Muscle of arm (tissue), 1 donor: ENCODE measurements at regions not wholly inside any gene's neighbourhood (a gene's known extent, or its start where the extent isn't known, plus 50 kb on each side); places are given as distances from the start of the nearest gene placed in this dataset.
A peak's percentile ranks its signal among the peaks of the same experiment; 100 is the strongest.

ENCODE experiments used
- DNase-seq: peaks from one replicate; pipeline ENCODE4 v3.0.0-alpha.2; 2013

DNA sequence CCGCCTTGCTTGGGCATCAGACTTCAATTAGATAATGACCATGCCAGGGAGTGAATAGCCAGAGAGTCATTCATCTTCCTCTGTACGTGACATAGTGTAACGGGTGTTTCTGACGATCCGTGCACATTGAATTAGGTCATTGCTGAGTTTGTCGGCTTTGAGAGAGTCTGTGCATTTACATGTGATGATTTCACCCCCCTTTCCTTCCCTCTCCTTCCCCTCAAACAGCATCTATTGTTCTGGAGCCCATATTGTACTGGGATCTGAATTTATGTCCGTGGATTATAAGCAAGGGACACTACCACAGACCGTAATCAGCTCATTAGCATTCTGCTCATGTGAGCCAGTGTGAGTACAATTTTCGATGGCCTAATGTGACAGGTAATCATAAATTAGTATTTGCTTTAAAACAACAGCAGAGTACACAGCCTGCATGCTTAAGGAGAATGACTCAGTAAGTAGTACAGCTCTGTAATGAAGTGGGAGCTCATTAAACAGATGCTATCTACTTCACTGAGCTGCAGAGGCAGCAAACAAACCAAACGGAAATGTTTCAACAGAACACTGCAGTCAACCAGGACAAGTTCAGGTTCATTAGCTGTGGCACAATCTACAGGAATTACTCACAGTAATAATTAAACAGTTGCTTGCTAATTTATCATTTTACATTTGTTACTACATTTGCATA, 302.1 kb downstream of the CSNK1G3 start:
- DNase-seq = no peak

DNA sequence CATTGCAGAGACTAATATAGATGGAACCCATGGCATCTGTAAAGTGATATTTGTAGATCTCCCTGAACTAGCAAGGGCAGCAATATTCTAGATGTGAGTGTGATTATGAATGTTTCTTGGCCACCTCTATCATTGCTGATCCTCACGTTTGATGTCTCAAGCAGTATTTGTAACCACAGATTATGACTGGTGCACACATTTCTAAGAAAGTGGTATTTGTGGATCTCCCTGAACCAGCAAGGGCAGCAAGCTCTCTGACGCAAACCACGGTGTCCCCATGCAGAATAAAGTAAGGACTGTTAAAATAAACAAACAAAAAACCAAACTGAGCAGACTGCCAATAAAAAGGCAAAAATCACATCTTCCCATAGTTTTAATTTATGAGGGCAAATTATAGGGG, 301.3 kb downstream of the CSNK1G3 start:
- DNase-seq = no peak

DNA sequence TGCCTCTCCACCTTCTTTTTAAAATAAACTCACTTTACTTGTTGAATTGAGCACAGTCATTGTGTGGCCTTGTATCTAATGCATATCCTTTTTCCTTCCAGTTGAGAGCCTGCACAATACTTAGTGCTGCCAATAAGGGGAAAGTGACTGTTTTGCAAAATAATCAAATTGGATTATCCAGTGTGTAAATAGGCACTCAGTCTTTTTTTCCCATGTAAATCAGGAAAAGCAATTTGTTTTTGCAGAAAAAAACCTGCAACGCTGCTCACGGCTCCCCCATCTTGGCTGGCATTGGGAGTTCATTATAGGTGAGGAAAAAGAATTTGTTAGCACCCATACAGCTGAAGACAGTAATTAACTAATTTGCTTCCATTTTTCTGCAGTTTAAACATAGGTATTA, 299.9 kb downstream of the CSNK1G3 start:
- DNase-seq = no peak

DNA sequence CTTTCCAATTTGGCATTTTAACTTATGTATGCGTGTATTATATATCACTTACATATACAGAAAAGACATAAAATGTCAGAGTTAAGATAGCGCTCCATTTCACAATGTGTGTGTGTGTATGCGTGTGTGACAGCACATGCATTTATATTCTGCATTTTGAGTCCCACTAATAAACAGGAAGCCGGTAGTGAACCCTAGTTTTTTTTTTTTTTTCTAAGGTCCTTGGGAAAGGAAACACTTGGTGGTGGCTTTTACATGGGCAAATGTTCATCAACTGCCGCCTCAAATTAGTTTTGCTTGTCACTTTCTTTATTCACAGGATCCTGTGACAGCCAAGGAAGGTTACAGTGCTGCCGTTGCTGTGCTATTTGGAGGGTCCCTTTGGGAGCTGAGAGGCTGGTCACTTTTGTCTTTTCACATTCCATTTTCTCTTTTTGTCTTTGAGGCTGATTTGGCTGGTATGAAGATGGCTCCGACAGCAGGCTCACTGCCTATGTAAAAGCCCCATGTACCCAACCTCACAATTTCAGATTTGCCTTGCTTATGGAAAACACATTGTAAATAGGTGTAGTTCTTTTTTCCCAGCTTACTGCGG, 298.9 kb downstream of the CSNK1G3 start:
- no peak for DNase-seq

DNA sequence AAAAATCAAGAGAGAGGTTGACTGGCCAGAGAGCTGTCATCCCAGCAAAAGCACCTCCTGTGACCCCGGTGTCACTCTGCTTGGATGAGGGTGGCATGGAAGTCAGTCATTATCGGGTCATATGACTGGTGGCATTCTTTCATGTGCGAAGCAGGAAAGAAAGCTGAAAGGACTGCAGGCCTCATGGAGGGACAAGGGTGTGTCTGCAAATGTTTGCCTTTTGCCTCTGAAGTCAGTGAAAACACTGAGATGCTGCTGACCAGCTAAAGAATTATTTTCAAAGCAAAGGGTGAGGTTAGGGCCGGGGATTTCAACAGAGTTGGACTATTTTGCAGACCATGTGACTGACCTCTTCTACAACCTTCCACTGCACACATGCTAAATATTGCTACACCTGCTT, 298.3 kb downstream of the CSNK1G3 start:
- no peak for DNase-seq

DNA sequence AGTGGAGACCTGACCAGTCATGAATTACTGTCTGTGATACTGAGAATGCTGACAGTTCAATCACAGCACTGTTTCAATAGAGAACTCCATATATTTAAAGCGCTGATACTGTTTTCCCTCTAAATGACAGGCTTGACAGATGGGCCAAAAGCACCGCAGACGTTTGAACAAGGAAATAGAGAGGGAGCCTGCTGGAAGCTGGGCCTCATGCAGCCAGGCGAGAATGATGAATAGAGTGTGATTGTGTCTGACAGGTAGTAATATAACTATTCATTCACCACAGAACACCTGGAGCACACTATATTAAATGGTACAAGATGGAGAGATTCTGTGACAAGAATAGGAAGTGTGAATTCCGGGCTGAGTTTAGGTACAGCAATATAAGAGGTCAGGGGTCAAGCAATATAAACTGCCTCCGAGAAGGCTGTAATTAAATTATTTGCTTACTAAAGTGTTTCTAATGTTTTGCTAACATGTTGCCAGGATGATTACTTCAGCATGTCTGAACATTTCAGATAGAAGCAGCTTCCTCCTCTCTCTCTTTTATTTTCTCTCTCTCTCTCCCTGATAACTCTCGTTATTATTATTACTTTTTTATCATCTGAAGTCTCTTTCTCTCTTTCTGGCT, 297.7 kb downstream of the CSNK1G3 start:
- DNase-seq = no peak

DNA sequence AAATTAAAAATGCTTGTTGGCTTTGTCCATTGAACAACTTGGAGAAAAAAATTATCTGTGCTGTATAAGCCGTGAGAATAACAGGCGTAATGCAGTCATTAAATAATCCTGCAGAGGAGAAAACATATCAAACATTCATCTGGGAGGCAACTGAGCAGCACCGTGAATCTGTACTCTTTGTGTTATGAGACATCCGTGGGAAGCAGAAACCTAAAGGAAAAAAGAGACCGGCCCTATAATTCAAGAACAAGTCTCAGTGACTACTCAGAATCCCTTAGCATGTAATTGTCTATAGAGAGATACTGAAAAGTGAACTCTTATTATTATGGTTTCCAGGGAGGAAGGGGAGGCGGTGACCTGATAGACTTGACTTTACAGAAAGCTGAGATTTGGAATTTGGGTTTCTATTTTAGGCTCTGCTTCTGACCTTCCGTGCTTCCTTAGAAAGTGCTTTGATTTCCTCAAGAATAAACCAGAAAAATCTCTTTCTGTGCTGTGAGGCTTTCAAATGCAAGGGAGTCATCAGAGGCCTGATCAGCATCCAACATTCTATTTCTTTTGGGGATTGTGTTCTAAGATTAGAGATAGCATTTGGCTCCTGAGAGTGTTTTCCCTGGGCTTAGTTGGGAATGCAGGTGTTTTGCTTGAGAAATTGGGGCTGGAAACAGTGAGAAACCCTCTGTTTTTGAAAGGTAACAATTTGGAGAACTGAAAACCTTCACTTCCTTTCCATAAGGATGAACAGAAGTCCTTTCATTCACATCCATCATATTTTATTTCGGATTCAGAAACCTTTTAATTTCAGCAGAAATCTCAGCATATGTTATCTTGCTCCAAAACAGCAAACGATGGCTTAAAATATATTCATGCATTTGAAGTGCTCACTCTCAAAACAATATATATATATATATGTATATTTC, 296.7 kb downstream of the CSNK1G3 start:
- DNase-seq = no peak

DNA sequence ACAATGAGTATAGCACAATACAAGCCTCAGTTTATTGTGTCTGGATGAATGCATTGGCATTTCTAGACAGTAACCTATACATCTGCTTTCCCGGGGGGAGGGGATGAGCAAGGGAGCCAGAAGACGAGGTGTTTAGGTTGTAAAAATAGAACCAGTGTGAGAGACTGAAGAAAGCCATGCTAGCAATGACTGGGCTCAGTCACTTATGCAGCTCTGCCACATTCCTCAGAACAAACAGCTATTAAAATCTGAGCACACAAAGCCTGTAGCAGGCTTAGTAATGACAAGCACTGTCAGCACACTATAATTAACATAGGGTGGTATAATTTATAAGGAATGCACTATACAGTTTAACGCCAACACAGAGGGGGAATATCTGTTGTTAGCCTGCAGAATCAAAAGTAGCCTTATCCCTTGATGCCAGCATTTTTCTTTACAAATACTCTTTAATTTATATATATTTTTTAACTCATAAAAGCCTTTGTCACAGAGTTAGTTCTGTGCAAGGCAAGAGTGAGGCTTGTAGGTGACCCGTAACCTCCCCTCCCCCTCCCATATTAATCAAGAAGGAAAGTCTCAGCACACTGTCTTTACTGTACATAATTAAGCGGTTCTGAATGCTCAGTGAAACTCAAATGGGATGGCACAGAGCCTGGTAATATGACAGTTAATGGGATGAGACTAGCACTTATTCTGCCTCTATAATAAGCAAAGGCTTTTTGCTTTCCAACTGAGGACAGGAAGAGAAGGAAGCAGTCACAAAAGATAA, 295.4 kb downstream of the CSNK1G3 start:
- DNase-seq = no peak

DNA sequence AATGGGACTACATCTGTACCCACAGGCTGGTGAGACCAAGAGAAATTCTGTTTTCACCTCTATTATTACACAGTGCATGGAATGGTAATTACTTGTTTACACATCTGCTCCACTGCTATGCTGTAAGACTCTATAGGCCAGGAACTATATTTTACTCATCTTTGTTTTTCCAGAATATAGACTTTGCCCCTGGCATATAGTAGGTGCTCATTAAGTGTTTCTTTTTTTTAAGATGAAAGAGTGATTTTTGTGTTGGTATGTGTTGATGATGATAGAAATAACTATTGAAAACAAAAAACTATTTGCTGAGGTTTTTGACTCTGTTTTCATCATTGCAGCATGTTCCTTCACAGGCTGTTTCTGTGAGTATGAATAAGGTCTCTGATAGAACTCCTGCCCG, 294.7 kb downstream of the CSNK1G3 start:
- DNase-seq = no peak

DNA sequence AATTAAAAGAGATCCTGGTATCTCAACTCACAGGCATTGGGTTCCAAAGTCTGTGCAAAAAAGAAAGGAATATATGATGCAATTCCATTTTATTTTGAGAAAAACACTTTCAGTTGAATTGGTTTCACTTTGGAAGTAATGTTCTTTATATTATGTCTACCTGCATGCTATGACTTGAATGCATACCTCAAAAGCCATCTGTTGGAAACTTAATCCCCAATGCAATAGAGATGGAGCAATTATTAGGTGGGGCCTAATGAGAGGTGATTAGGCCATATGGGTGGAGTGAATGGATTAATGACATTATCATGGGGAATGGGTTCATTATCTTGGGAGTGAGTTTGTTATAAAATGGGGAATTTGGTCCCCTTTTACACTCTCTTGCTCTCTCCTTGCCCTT, 293.3 kb downstream of the CSNK1G3 start:
- no peak for DNase-seq

DNA sequence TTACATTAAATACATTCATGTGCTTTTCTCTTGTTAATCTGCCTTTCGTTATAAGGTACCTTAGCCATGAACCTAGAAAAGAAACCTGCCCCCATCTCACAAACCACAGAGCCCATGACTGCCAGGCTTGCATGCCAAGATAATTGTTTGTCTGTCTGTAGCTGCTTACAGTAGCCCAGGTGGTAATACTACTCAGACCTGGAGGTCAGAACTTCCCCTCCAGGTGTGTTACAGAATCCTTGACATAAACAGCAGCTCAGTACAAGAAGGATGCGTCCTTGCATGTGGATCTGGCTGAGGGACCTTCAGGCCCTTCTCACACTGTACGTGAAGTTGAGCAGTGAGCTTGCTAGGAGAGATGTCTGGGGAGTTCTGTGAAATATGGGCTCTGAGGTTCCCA, 291.4 kb downstream of the CSNK1G3 start:
- DNase-seq = no peak

DNA sequence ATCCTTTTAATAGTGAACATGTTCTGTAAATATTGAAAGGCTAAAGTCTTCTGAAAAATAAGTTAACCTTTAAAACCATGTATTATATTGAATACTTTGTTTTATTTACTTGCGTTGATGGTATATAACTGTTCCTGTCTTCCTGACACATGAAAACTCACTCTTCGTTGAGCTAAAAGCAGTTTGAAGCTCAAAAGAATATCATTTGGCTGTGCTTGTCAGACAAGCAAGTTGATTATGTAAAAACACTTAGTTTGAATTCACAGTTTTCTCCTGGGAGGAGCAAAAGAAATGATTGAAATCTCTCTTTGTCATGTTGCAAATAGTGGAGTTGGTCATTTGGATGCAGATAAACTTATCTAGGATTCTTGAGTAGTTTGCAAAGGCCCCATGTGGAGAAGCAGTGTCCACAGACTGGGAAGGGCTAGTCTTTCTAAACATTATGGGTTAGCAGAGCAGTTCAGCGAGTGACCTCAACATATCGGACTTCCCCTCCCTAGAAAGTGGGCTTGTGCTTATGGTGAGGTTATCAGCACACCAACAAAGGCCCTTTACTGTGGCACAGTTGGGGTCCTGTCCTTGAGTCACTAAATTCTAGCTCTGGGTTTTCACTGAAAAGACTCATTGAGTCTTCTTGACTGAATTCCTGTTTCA, 290.4 kb downstream of the CSNK1G3 start:
- DNase-seq = no peak

DNA sequence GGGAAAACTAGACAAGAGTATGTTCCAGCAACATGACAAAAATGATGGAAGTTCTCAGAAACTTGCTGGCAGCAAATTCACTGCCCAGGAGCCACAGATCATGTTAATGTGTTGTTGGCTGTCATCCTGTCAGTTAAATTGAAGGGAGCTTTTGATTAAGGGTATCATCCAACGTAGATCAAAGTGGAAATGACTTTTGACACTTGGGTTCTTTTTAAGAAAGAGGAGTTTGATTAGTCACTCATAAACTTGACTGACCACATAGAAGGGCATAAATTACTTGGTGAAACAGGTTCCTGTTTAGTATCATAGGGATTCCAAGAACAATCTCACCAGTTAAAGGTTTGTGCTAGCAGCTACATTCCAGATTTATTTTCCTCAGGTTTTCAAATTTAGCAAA, 288.7 kb downstream of the CSNK1G3 start:
- DNase-seq = no peak

DNA sequence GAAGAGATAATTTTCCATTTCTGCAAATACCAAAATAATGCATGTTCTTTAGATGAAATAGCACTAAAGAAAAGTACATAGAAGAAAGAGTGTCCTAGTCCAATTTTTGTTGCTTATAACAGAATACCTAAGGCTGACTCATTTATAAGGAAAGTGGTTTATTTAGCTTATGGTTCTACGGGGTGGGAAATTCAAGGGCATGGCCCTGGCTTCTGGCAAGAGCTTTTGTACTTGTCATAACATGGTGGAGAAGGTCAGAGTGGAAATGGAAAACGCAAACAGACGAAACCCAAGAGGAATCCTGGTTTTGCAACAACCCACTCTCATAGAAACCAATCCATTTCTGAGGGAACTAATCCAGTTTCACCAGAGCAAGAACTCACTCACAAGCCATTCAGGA, 283.7 kb downstream of the CSNK1G3 start:
- DNase-seq = no peak

DNA sequence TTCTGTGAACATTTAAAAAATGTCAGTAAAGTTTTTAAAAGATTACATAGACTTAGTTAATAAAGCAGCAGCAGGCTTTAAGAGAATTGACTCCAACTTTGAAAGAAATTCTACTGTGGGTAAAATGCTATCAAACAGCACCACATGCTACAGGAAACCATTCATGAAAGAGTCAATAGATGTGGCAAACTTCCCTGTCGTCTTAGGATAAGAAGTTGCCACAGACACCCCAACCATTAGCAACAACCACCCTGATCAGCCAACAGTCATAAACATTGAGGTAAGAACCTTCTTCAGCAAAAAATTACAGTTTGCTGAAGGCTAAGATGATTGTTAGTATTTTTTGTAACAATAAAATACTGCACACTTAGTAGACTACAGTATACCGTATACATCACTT, 278.2 kb downstream of the CSNK1G3 start:
- DNase-seq = no peak

DNA sequence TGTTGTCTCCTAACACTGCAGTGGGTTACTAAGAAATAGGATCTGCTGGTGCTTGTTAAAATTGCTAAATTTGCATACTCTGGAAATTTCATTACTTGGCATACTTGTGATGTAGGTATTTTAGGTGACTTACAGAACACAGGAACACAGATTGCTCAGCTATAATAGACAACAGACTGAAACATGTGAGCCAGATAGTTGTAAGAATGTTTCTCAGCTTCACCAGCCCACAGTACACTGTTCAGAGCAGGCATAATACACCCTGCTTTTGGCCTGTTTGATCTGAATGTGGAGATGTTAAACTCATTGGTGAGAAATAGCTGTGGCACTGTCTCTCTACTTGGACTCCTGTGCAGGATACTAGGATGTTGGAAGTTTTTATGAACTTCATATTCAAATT, 275.7 kb downstream of the CSNK1G3 start:
- DNase-seq = no peak

DNA sequence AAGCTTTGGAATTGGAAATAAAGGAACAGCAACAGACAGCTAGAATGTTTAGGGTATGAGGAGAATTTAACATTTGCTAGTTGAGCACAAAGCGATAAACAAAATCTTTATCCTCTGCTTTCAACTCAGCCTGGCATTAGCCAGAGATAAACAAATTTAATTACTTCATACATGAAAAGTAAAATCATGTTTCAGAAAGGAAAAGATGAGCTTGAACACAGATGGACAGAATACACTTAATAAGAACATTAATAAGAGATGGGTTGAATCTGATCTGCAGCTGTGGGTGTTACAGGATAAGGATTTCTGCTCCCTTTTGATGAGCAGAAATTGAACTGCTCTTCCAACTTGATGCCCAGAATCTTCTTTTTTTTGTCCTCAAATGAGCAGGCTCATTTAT, 275.2 kb downstream of the CSNK1G3 start:
- no peak for DNase-seq

DNA sequence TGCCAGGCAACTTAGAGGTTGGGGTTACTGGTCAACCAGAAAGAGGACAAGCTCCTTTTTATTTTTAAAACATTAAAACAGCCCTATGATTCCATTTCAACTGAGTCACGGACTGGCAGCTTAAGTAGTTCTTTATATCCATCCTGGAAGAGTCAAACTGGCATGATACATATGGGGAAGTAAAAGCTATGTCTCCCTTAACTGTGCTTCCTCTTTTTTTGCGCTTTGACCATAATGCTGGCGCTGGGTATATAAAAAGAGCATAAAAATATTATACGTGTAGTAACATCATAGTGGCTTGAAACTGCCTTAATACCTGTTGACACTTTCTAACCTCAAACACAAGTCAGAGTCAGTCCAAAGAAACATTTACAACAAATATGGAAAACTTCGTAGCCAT, 274.4 kb downstream of the CSNK1G3 start:
- no peak for DNase-seq

DNA sequence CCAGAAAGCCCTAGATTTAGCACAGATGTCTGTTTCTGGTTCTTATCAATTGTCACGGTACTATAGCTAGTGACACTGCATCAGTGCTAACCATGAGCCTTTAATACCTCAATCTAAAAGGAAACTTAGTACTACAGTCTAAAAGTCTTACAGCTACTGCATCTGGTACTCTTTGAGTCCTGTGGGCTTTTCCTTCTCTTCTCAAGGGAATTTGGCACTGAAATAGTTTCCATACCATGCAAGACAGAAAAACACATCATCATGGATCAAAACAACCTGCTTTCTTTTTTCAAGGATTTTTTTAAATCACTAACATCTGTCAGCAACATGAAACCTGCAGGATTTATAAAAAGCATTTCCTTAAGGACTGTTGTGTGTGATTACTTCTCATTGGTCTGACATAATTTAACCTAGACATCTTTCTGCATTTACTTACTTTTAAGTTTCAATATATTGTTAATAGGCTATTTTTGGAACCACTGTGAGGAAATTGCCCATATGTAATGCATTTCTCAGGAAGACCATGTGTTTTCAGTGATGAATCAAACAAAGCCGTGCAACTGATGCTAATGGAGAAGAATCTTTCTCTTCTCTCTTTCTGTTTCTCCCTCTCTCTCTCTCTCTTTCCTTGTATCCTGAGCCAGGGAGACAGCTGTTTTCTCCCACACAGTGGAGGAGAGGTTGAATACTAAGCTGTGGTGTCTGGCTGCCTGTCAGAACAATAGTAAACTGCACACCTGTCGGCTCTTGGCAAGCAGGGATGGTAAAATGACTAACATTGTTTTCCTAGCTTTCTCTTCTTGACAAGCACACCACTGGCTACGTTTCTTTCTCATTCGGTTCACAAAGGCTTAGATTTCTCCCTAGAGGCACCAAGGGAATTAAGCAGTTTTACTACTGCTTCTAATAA, 273.4 kb downstream of the CSNK1G3 start:
- DNase-seq = peak; percentile 81

DNA sequence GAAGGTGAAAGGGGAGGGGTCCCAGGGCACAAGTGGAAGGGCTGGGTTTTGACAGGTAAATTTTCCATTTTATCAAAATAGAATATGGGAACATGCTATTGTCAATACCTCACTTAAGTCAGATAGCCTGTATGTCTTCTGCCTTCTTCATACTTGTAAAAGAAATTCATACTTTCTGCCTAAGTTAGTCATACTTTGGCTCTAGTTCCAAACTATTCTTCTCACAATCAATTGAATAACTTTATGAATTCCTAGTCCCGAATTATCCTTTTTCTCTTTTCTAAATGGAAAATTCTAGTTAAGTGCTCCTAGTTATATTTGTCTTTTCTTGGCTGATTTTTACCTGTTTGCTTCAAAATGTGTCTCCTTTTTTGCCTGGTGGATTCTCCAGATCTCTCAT, 271.4 kb downstream of the CSNK1G3 start:
- no peak for DNase-seq
